ENCODE measurements at regions not wholly inside any gene's neighbourhood (a gene's known extent, or its start where the extent isn't known, plus 50 kb on each side); places are given as distances from the start of the nearest gene placed in this dataset.

DNA sequence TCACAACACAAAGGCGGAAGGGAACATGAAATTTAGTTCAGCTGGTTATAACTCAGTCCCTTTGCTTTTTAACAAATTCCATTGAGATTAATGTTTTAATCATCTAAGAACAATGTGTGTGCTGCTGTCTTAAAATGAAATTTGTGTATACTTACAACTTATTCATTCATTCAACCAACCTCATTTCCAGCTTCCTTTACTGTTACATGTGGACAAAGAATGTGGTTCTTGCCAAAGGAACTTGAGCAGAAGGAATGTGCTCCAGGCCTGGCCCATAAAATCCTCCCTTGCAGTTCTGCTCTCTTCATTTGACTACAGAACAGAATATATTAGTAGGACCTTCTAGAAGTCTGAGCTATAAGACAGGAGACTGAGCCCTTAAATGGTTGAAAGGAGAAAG is 176.8 kb upstream of the GLRA2 start (continued):
- TF ChIP-seq ZNF532 (CRISPR knock-in tag; IDR thresholded peaks at IDR 0.05; ENCODE audit: borderline replicate concordance) (no peak), PRDM15 (CRISPR knock-in tag; IDR thresholded peaks at IDR 0.05) (no peak), TEAD1 (CRISPR knock-in tag; IDR thresholded peaks at IDR 0.05) (no peak)

DNA sequence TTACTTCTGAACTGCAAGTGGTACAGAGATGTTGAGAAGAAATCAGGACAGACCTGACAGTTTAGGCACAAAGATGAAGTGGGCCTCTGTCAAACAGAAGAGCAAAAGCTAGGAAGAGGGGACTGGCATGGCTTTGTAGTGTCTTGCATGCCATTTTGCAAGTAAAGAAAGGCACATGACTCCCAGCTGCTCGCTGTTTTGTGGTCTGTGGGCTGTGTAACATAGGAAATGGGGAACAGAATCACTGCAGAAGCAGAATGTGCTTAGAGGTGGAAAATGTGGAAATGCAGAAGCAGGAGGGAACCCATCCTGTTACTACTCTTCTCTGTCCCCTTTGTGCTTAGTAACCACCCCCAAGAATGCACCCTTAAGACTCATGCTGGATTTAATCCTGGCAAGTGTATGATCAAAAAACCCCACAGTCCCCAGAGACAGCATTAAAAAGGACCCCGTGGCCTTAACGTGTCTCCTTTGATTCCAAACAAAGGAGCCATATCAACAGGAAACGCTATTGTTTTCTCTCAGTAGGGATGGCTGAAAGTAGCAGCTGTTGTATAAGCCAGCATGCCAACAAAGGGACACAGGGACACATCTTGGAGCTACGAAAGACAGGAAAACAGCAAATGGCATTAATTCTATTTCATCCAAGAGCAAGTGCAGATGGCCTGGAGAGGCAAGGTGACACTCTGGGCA is 177.6 kb upstream of the GLRA2 start:
- DNase-seq (ENCODE audit: low spot score) (no peak), ATAC-seq (peak; percentile 88)
- Mint-ChIP-seq H3K9me3 (peaks cover 30% of the 10 kb centered on the region), H3K4me3 (no peak overlapping the region), H3K4me1 (peaks cover 27% of the 10 kb centered on the region), H3K27ac (peak overlapping the region; percentile 83), H3K36me3 (peaks cover 21% of the 10 kb centered on the region), H3K27me3 (ENCODE audit: low read depth) (no peaks in the 10 kb centered on the region)
- ChIA-PET POLR2A (no interaction called here), CTCF (interaction anchor here (1.6 kb wide), 1 partner anchor 11 kb away, joined by 5 read pairs; no protein-coding TSS in a partner anchor)
- TF ChIP-seq ESRRA (CRISPR knock-in tag; IDR thresholded peaks at IDR 0.05; ENCODE audit: borderline replicate concordance) (no peak), USF2 (CRISPR knock-in tag; IDR thresholded peaks at IDR 0.05) (no peak)

GRCh38 chrX:14347523-14347922 is 181.8 kb upstream of the GLRA2 start:
- ChIA-PET POLR2A (no interaction called here), CTCF (no interaction called here)
- ATAC-seq (no peak), DNase-seq (ENCODE audit: low spot score) (no peak)
- Mint-ChIP-seq H3K4me1 (peaks cover 16% of the 10 kb centered on the region), H3K36me3 (peaks cover 16% of the 10 kb centered on the region), H3K4me3 (no peak overlapping the region), H3K27me3 (ENCODE audit: low read depth) (no peaks in the 10 kb centered on the region), H3K9me3 (peaks cover 26% of the 10 kb centered on the region), H3K27ac (no peak overlapping the region)
- TF ChIP-seq GABPB1 (CRISPR knock-in tag; IDR thresholded peaks at IDR 0.05) (no peak), MXD4 (CRISPR knock-in tag; IDR thresholded peaks at IDR 0.05; ENCODE audit: borderline replicate concordance) (no peak), ZBTB43 (CRISPR knock-in tag; IDR thresholded peaks at IDR 0.05) (no peak), FOXJ3 (CRISPR knock-in tag; IDR thresholded peaks at IDR 0.05; ENCODE audit: borderline replicate concordance) (no peak), ATF6 (CRISPR knock-in tag; IDR thresholded peaks at IDR 0.05) (no peak), JUN (CRISPR knock-in tag; IDR thresholded peaks at IDR 0.05) (no peak), GTF2I (CRISPR knock-in tag; conservative IDR thresholded peaks at IDR 0.05) (no peak), CDX4 (CRISPR knock-in tag; IDR thresholded peaks at IDR 0.05; ENCODE audit: borderline replicate concordance) (no peak), E2F5 (CRISPR knock-in tag; IDR thresholded peaks at IDR 0.05) (no peak), ZNF423 (CRISPR knock-in tag; IDR thresholded peaks at IDR 0.05) (no peak), ZNF416 (CRISPR knock-in tag; IDR thresholded peaks at IDR 0.05) (no peak), ZNF138 (CRISPR knock-in tag; conservative IDR thresholded peaks at IDR 0.05) (no peak), ZNF396 (CRISPR knock-in tag; IDR thresholded peaks at IDR 0.05; ENCODE audit: borderline replicate concordance) (no peak)
- TF ChIP-seq, protein P1, sequence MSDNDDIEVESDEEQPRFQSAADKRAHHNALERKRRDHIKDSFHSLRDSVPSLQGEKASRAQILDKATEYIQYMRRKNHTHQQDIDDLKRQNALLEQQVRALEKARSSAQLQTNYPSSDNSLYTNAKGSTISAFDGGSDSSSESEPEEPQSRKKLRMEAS (CRISPR knock-in tag; IDR thresholded peaks at IDR 0.05) = no peak
